ENCODE measurements at regions not wholly inside any gene's neighbourhood (a gene's known extent, or its start where the extent isn't known, plus 50 kb on each side); places are given as distances from the start of the nearest gene placed in this dataset.
"Not testable (repeated sequence)": the region's sequence is repeated elsewhere in the genome, so short reads cannot be mapped to it uniquely, and the experiment has no call there.

DNA sequence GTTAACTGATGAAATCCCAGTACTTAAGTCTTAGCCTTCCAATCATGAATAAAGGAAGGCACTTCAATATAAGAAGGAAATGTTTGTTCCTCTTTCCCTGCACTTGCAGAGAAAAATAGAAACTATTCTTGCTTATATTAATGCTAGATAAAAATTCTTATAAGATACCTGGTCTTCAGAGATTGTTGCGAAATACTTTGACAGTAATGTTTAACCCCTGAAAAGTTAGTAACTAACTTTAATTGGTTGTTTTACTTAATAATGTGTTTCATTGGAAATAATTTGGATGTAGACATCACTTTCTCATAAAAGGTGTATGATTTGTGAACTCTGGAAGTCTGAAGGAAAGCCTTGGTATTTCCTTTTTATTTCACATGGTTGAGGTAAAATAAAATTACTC, 294.2 kb upstream of the SYNCRIP start:
- Mint-ChIP-seq H3K27ac (no peak overlapping the region), H3K27me3 (peaks cover 3% of the 10 kb centered on the region), H3K4me1 (ENCODE audit: low read depth) (no peaks in the 10 kb centered on the region), H3K9me3 (no peaks in the 10 kb centered on the region), H3K36me3 (no peaks in the 10 kb centered on the region), H3K4me3 (no peak overlapping the region)
- no peak for DNase-seq
- ChIA-PET POLR2A (no interaction called here), CTCF (no interaction called here)
- intact Hi-C loops (cut with micrococcal nuclease), result no loop called here

DNA sequence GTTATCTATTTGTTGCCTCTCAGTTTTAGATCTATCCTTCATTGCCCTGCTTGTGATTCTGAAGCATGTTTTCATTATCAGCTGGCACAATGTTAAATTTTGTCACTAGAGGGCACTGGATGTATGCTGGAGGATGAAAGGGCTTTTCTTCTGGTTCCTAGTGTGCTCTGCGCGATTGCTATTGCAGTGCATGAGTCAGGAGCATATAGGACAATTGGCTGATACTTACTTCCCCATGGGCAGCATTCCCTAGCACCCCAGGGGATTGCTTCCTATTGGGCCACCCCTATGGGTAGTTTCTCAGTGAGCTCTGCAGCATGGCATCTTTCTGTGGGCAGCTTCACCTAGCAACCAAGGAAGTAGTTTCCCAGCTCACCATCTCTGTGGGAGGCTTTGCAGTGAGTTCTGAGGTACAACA, 280.3 kb upstream of the SYNCRIP start:
- H3K27me3 Mint-ChIP-seq, result no peaks in the 10 kb centered on the region
- ChIA-PET POLR2A (no interaction called here), CTCF (interaction anchor here (0.6 kb wide), 1 partner anchor 47 kb away, joined by 3 read pairs; no protein-coding TSS in a partner anchor)
- no peak overlapping the region for H3K4me3 Mint-ChIP-seq
- no peak overlapping the region for H3K27ac Mint-ChIP-seq
- H3K4me1 Mint-ChIP-seq (ENCODE audit: low read depth), result no peaks in the 10 kb centered on the region
- H3K36me3 Mint-ChIP-seq, result no peaks in the 10 kb centered on the region
- intact Hi-C loops (cut with micrococcal nuclease), result loop anchor here (2.0 kb wide), 1 partner anchor 934 kb away; no protein-coding TSS in a partner anchor
- no peak for DNase-seq
- H3K9me3 Mint-ChIP-seq, result no peaks in the 10 kb centered on the region

DNA sequence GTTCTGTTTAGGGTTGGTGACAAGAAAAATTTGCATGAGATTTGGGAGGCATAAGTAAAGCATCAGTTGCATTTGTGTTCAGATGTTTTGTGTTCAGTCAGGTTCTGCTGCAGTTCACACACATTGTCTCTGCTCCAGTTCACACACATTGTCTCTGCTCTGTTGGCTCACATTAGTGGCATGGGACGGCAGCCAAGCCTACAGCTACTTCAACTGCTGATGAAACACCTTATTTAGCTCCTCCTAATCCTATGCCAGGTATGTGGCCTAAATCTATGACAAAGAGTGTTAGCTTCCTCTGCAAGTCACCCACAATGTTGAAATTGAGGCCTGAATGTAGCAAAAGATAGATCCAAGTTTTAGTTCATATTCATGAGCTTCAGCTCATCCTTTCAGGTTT, 278.1 kb upstream of the SYNCRIP start:
- no peak overlapping the region for H3K27ac Mint-ChIP-seq
- POLR2A ChIA-PET, result no interaction called here
- H3K4me3 Mint-ChIP-seq, result no peak overlapping the region
- no peaks in the 10 kb centered on the region for H3K27me3 Mint-ChIP-seq
- no peaks in the 10 kb centered on the region for H3K4me1 Mint-ChIP-seq (ENCODE audit: low read depth)
- DNase-seq, result no peak
- no peaks in the 10 kb centered on the region for H3K36me3 Mint-ChIP-seq
- intact Hi-C loops (cut with micrococcal nuclease), result no loop called here
- CTCF ChIA-PET, result interaction anchor here (0.7 kb wide), 1 partner anchor 415 kb away, joined by 3 read pairs; no protein-coding TSS in a partner anchor
- H3K9me3 Mint-ChIP-seq, result no peaks in the 10 kb centered on the region

GRCh38 chr6:85917522-85917921, 274.8 kb upstream of the SYNCRIP start:
- CTCF ChIA-PET, result no interaction called here
- Mint-ChIP-seq H3K9me3 (no peaks in the 10 kb centered on the region), H3K36me3 (no peaks in the 10 kb centered on the region), H3K27ac (no peak overlapping the region), H3K4me1 (ENCODE audit: low read depth) (no peaks in the 10 kb centered on the region), H3K27me3 (no peaks in the 10 kb centered on the region), H3K4me3 (no peak overlapping the region)
- intact Hi-C loops (cut with micrococcal nuclease), result no loop called here
- no peak for DNase-seq
- POLR2A ChIA-PET, result no interaction called here

GRCh38 chr6:85913001-85913400, 270.3 kb upstream of the SYNCRIP start:
- no peak overlapping the region for H3K4me3 Mint-ChIP-seq
- intact Hi-C loops (cut with micrococcal nuclease), result no loop called here
- POLR2A ChIA-PET, result no interaction called here

DNA sequence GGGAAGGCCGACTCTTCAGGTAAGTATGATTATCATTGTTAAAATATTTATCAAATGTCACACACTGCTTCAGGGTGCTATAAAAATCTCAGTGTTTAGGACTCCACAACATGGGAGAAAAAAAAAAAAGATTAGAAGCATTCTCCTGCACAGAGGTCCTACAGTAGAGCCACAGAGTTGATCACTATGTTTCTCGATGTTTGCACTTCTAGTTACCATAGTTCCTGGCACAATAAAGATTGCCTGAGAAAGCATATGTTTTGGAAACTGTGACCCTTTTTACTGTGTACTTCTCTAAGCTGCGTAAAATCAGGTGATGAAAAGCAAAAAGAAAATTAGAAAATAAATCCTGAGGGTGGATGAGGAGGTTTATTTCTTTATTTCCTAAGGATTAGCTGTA, 269.9 kb upstream of the SYNCRIP start:
- H3K27me3 Mint-ChIP-seq, result peaks cover 4% of the 10 kb centered on the region
- intact Hi-C loops (cut with micrococcal nuclease), result no loop called here
- H3K4me1 Mint-ChIP-seq (ENCODE audit: low read depth), result no peaks in the 10 kb centered on the region
- peaks cover 1% of the 10 kb centered on the region for H3K9me3 Mint-ChIP-seq
- POLR2A ChIA-PET, result no interaction called here
- CTCF ChIA-PET, result no interaction called here
- H3K4me3 Mint-ChIP-seq, result no peak overlapping the region
- DNase-seq, result no peak
- H3K27ac Mint-ChIP-seq, result no peak overlapping the region
- no peaks in the 10 kb centered on the region for H3K36me3 Mint-ChIP-seq

More at GRCh38 chr6:85913001-85913400, 270.3 kb upstream of the SYNCRIP start:
- no peaks in the 10 kb centered on the region for H3K4me1 Mint-ChIP-seq (ENCODE audit: low read depth)
- H3K27me3 Mint-ChIP-seq, result peaks cover under 1% of the 10 kb centered on the region
- no peaks in the 10 kb centered on the region for H3K36me3 Mint-ChIP-seq
- DNase-seq, result no peak
- no peaks in the 10 kb centered on the region for H3K9me3 Mint-ChIP-seq
- CTCF ChIA-PET, result no interaction called here
- H3K27ac Mint-ChIP-seq, result no peak overlapping the region

DNA sequence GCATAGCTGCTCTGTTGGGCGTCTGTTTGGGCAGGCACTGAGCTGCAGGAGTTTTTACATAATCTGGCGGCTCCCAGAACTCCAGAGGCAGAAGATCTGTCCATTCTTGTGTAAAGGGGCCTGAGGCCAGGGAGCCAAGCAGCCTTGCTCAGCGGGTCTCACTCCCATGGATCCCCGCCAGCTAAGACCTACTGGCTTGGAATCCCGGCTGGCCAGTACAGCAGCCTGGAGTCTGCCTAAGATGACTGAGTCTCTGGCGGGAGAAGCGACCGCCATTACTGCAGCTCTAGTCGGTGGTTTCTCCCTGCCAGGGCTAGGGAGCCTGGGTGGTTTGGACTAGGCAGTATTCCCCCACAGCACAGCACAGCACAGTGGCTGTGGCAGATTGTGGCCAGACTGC, 268.4 kb upstream of the SYNCRIP start:
- DNase-seq, result no peak
- no peaks in the 10 kb centered on the region for H3K36me3 Mint-ChIP-seq
- intact Hi-C loops (cut with micrococcal nuclease), result no loop called here
- peaks cover 5% of the 10 kb centered on the region for H3K9me3 Mint-ChIP-seq
- no peaks in the 10 kb centered on the region for H3K4me1 Mint-ChIP-seq (ENCODE audit: low read depth)
- no peak overlapping the region for H3K27ac Mint-ChIP-seq
- ChIA-PET CTCF (no interaction called here), POLR2A (no interaction called here)
- H3K27me3 Mint-ChIP-seq, result peaks cover 6% of the 10 kb centered on the region
- H3K4me3 Mint-ChIP-seq, result no peak overlapping the region

DNA sequence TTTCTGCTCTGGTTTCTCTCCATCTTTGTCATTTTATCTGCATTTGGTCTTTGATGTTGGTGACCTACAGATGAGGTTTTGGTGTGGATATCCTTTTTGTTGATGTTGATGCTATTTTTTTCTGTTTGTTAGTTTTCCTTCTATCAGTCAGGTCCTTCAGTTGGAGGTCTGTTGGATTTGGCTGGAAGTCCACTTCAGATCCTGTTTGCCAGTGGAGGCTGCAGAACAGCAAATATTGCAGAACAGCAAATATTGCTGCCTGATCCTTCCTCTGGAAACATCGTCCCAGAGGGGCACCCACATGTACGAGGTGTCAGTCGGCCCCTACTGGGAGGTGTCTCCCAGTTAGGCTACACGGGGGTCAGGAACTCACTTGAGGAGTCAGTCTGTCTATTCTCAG, 265.4 kb upstream of the SYNCRIP start:
- H3K27me3 Mint-ChIP-seq; DNase-seq; H3K27ac Mint-ChIP-seq; POLR2A ChIA-PET; H3K4me3 Mint-ChIP-seq; intact Hi-C loops (cut with micrococcal nuclease); H3K36me3 Mint-ChIP-seq; H3K9me3 Mint-ChIP-seq; CTCF ChIA-PET; H3K4me1 Mint-ChIP-seq (ENCODE audit: low read depth): not testable (repeated sequence)

GRCh38 chr6:85892346-85892745, 249.7 kb upstream of the SYNCRIP start:
- CTCF ChIA-PET, result no interaction called here
- H3K27ac Mint-ChIP-seq, result no peak overlapping the region
- H3K4me3 Mint-ChIP-seq, result no peak overlapping the region
- intact Hi-C loops (cut with micrococcal nuclease), result no loop called here
- POLR2A ChIA-PET, result no interaction called here
- H3K4me1 Mint-ChIP-seq (ENCODE audit: low read depth), result no peaks in the 10 kb centered on the region
- H3K36me3 Mint-ChIP-seq, result no peaks in the 10 kb centered on the region
- H3K9me3 Mint-ChIP-seq, result peaks cover 11% of the 10 kb centered on the region
- H3K27me3 Mint-ChIP-seq, result peaks cover 5% of the 10 kb centered on the region
- DNase-seq, result no peak

DNA sequence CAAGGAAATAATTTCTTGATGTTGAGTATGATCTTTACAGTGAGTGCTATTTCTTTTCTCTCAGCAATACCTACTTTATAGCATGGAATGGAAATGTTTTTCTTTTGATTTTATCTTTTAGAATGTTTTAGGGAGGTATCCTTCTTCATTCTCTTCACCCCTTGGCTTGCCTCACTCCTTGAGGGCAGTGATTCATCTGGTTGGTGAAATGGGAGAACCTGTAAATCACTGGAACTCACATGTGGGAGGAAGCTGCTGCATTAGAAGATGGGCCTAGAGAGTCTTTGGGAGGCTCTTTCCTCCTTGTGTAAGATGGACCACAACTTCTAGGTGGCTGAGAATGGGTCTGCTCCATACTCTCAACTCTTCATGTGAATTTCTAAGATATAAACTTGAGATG, 244.8 kb upstream of the SYNCRIP start:
- Mint-ChIP-seq H3K9me3 (peaks cover 4% of the 10 kb centered on the region), H3K27me3 (peaks cover 5% of the 10 kb centered on the region), H3K4me1 (ENCODE audit: low read depth) (no peaks in the 10 kb centered on the region), H3K36me3 (no peaks in the 10 kb centered on the region), H3K27ac (no peak overlapping the region), H3K4me3 (no peak overlapping the region)
- DNase-seq, result no peak
- ChIA-PET CTCF (no interaction called here), POLR2A (no interaction called here)
- intact Hi-C loops (cut with micrococcal nuclease), result no loop called here

GRCh38 chr6:85868685-85869084, 226.0 kb upstream of the SYNCRIP start:
- peaks cover 2% of the 10 kb centered on the region for H3K4me1 Mint-ChIP-seq (ENCODE audit: low read depth)
- CTCF ChIA-PET, result no interaction called here

DNA sequence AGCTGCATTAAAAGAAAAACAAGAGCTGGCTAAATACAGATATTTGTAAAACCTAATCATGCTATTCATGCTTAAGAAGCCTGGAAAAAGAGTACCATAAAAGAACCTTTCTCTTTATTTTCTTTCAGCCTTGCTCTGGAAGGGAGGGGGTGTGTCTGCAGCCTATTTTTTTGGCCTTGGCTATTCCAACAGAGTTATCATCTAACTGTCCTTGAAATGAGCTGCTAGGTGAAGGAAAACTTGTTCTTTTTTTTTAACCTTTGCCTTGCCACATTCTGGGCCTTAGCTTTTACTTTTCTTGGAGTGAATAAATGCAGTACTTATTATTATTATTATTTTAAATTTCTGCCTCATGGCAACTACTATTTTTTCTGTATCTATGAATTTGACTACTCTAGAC, 224.9 kb upstream of the SYNCRIP start:
- Mint-ChIP-seq H3K4me3 (no peak overlapping the region), H3K27me3 (peaks cover 3% of the 10 kb centered on the region), H3K27ac (no peak overlapping the region), H3K4me1 (ENCODE audit: low read depth) (peaks cover 2% of the 10 kb centered on the region), H3K36me3 (no peaks in the 10 kb centered on the region), H3K9me3 (no peaks in the 10 kb centered on the region)
- DNase-seq, result no peak
- CTCF ChIA-PET, result no interaction called here
- intact Hi-C loops (cut with micrococcal nuclease), result no loop called here
- POLR2A ChIA-PET, result no interaction called here

More at GRCh38 chr6:85868685-85869084, 226.0 kb upstream of the SYNCRIP start:
- Mint-ChIP-seq H3K4me3 (no peak overlapping the region), H3K27ac (no peak overlapping the region), H3K36me3 (no peaks in the 10 kb centered on the region), H3K9me3 (peaks cover 4% of the 10 kb centered on the region), H3K27me3 (no peaks in the 10 kb centered on the region)
- DNase-seq, result no peak
- intact Hi-C loops (cut with micrococcal nuclease), result no loop called here
- POLR2A ChIA-PET, result no interaction called here

DNA sequence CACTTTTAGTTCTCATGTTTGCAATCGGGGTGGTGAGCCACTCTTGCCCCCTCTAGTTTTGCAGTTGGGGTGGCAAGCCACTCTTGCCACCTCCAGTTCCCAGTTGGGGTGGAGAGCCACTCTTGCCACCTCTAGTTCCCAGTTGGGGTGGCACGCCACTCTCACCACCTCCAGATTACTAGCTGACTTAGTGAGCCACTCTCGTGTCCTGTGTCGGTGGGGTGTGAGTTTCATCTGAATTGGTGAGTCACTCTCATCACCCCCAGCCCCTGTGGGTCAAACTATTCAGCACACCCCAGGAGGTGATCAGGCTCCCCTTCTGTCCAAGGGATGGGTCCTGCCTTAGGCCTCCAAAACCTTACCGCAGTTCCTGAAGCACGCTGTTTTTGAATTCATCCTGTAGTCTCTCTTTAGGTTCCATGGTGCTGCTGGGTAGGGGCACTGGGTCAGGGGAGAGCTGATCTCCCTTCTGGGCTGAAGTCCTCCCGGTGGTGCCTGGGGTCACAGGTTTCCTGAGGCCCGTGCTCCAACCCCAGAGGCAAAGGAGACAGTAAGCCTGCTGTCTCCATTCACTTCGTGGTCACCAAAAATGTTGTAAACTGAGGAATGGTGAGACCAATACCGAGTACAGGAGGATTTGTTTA, 224.2 kb upstream of the SYNCRIP start:
- Mint-ChIP-seq H3K27ac (no peak overlapping the region), H3K4me3 (no peak overlapping the region), H3K4me1 (ENCODE audit: low read depth) (peaks cover 2% of the 10 kb centered on the region), H3K9me3 (no peaks in the 10 kb centered on the region), H3K36me3 (no peaks in the 10 kb centered on the region), H3K27me3 (peaks cover 3% of the 10 kb centered on the region)
- ChIA-PET CTCF (no interaction called here), POLR2A (no interaction called here)
- intact Hi-C loops (cut with micrococcal nuclease), result no loop called here
- no peak for DNase-seq
